ENCODE measurements at regions not wholly inside any gene's neighbourhood (a gene's known extent, or its start where the extent isn't known, plus 50 kb on each side); places are given as distances from the start of the nearest gene placed in this dataset.
"Not testable (repeated sequence)": the region's sequence is repeated elsewhere in the genome, so short reads cannot be mapped to it uniquely, and the experiment has no call there.

GRCh38 chr6:94698773-94699172 is 878.6 kb upstream of the MANEA start:
- no peak for DNase-seq (ENCODE audit: low read depth)

GRCh38 chr6:94687255-94687654 is 890.1 kb upstream of the MANEA start:
- not testable (repeated sequence) for DNase-seq (ENCODE audit: low read depth)

DNA sequence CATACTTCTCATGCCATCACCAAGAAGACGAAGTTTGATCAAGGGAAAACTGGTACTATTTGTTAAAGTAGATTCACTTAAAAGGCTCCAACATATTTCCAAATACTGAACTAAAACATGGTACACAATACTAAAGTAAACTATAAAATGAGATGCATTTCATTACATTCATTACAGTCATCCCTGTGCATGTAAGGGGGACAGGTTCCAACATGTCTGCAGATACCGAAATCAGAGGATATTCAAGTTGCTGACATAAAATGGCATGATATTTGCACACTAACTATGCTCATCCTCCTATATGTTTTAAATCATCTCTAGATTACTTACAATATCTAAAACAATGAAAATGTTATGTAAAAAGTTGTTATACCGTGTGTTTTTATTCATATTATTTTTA is 893.9 kb upstream of the MANEA start:
- DNase-seq (ENCODE audit: low read depth), result no peak

GRCh38 chr6:94680669-94681212 is 896.6 kb upstream of the MANEA start:
- no peak for DNase-seq (ENCODE audit: low read depth)

GRCh38 chr6:94673251-94673650 is 904.1 kb upstream of the MANEA start:
- DNase-seq (ENCODE audit: low read depth), result no peak

DNA sequence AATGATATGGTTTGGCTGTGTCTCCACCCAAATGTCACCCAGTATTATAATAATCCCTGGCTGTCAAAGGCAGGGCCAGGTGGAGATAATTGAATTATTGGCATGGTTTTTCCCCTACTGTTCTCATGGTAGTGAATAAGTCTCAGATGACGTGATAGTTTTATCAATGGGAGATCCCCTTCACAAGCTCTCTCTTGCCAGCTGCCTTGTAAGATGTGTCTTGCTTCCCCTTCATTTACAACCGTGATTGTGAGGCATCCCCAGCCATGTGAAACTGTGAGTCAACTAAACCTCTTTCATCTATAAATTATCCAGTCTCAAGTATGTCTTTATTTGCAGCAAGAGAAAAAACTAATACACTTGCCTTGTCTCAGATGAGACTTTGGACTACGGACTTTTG is 907.3 kb upstream of the MANEA start:
- no peak for DNase-seq (ENCODE audit: low read depth)

GRCh38 chr6:94668876-94669275 is 908.5 kb upstream of the MANEA start:
- DNase-seq (ENCODE audit: low read depth), result no peak

DNA sequence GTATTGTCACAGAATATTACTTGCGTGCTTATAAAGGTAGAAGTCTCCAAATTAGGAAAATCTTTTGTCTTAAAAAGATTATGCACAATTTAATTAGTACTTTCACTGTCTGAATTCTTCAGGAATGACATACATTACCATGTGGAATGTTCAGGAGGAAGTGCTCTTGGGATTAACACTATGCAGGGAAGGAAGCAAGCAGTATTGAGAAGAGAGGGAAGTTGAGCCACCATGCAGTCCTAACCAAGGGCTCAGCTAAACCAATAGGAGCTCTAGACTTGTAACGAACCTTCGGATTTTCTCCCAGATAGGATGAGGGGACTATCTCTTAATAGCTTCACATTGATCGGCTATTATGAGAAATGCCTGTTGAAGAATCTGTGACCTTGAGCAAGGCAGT is 918.4 kb upstream of the MANEA start:
- no peak for DNase-seq (ENCODE audit: low read depth)

- DNase-seq (ENCODE audit: low read depth), result no peak
Observed at GRCh38 chr6:94651239-94651638, 926.1 kb upstream of the MANEA start.

GRCh38 chr6:94645191-94645590 is 932.1 kb upstream of the MANEA start:
- DNase-seq (ENCODE audit: low read depth), result no peak

- DNase-seq (ENCODE audit: low read depth), result no peak
Observed at GRCh38 chr6:94639564-94639963, 937.8 kb upstream of the MANEA start.

DNA sequence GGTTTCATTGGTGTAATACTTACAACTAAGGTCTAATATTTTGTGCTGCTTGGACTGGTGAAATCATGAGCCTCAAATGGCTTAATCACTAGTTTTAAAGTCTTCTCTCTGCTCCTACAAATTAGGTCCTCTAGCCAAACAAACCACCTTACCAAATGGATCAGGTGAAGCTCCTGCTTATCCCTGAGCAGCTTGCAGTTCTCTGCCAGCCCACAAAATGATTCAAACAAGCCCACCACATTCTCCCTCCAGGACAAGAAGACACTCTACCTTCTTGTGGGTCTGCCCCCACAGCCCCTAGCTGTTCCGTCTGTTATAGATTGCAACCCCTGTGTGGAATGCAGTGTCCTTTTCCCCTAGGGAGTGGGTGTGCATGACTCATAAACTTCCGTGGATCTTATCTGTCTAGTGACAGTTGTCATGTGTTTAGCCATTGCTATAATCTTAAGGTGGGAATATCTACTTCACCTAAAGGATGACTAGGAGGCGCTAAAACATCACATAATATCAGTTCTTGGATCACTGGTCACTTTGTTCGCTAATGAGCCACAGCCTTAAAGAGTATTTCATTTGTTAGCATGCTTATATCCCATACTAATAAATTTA is 940.5 kb upstream of the MANEA start:
- DNase-seq (ENCODE audit: low read depth), result no peak

GRCh38 chr6:94623586-94623985 is 953.7 kb upstream of the MANEA start:
- DNase-seq (ENCODE audit: low read depth), result no peak

DNA sequence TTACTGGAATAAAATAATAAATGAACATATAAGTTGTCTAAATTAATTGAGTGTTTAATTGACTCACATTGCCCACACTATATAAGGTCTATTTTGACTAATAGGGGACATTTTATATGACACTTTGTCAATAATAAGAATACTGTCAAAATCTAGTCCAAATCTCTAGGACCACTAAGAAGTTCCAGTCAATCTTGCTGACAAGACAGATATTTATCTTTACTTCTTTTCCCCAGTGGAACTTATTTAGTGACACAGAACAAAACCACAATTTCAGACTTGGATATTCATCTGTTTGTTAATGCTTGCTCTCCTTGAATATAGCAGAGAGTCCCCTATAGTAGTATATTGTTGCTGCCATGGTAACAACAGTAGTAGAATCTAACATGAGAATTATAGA is 954.6 kb upstream of the MANEA start:
- no peak for DNase-seq (ENCODE audit: low read depth)

GRCh38 chr6:94600636-94601035 is 976.7 kb upstream of the MANEA start:
- DNase-seq (ENCODE audit: low read depth), result no peak

- DNase-seq (ENCODE audit: low read depth), result no peak
Observed at GRCh38 chr6:94597487-94597886, 979.8 kb upstream of the MANEA start.

DNA sequence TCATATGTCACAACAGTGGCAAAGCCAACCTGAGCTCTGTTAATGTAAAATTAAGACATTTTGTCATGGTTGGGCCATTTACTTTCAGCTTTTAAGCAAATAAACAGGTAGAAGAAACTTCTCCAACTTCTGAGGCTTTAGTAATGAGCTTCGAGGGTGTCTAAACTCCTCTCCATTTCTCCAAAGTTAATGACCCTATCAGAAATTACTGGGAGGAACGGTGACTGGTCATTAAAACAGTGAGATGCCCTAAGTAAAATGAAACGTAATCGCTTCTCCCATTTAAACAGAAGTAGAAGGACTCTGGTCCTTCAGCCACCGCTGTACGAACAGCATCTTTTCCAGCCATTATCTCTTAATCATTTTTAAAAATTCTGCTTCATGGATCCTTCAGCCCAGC is 986.9 kb upstream of the MANEA start:
- DNase-seq (ENCODE audit: low read depth), result no peak

GRCh38 chr6:94588301-94588700 is 989.0 kb upstream of the MANEA start:
- DNase-seq (ENCODE audit: low read depth), result no peak

DNA sequence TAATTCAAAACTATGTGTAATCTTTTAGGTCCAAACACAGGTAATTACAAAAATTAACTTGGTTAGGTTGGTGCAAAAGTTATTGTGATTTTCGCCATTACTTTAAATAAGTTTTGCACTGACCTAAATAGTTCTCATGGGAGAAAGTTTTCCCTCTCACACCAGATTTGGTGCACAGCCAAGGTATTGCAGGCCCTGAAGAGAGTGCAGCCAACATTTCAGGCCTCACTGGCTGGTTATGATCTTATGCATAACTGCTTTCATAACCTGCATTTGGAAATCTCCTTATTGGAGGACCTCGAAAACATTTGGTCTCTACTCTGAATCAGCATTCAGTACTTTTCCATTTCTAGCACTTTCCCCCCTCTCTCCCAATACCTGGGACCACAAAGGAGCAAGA is 993.1 kb upstream of the MANEA start:
- no peak for DNase-seq (ENCODE audit: low read depth)

- no peak for DNase-seq (ENCODE audit: low read depth)
Observed at GRCh38 chr6:94570581-94570980, 1006.8 kb upstream of the MANEA start.

- DNase-seq (ENCODE audit: low read depth), result no peak
Observed at GRCh38 chr6:94562846-94563245, 1014.5 kb upstream of the MANEA start.

DNA sequence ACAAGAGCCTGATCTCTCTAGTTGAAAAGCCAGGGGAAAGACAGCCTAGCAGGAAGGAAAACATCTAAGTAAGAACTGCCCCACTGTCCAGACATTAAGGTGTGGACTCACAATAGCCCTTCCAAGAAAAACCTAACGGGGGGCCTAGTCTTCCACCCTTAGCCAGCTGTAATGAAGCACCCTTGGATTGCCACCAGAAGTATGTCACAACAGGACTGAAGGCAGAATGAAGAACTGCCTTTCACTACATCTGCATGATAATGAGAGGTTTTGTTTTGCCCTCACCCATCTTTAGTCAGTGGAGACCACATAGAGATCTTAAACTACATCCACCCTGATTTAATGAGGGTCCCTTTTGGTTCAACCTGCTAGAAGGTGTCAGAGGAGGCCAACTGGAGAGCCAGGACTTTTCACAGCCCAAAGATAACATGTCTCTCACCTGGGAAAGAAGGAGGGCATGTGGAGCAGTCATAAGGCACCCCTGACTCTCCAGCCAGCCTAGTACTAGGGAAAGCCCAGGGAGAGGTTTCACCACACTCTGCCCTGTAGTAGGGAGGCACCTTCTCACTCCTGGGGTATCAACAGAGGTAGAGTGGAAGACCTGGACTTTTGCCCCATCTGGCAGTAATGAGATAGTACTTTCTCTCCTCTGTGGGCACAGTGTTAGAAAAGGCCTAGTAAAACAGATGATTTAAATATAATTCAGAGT is 1017.4 kb upstream of the MANEA start:
- DNase-seq (ENCODE audit: low read depth), result no peak

DNA sequence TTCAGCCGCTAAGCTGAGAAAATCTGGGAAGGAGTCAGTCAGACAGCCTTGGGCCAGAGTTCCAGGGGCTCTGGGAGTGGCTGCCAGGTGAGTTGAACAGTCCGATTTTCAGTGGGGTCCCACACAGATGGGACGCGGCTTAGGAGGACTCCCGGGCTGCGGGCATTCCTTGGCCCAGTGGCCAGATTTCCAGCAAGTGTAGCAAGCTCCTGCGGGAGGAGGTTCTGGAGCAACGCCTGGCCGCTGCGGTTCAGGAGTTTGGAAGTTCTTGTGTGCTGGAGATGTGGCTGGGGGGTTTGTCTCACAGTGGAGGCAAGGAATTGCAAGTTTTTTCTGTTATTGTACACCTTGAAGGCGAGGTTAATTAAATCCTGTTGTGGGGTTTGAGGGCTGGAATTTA is 1020.1 kb upstream of the MANEA start:
- not testable (repeated sequence) for DNase-seq (ENCODE audit: low read depth)

- no peak for DNase-seq (ENCODE audit: low read depth)
Observed at GRCh38 chr6:94548201-94548600, 1029.1 kb upstream of the MANEA start.
